Adipose tissue (tissue), 3 donors: ENCODE measurements at regions not wholly inside any gene's neighbourhood (a gene's known extent, or its start where the extent isn't known, plus 50 kb on each side); places are given as distances from the start of the nearest gene placed in this dataset.
"Not testable (repeated sequence)": the region's sequence is repeated elsewhere in the genome, so short reads cannot be mapped to it uniquely, and the experiment has no call there.

Experiments used
- H3K27ac ChIP-seq: one replicate; pipeline ENCODE4 v1.5.1; 2013; ENCODE audit warnings: low read depth, low read length
- WGBS, 3 donors: extraction: QIAGEN DNeasy Blood & Tissue Kit; methylation state at CpG; one replicate each; pipeline ENCODE4 v1.1.7; 2013; 5-methylcytosine and 5-hydroxymethylcytosine counted together
- donor health status: healthy with polysubstance abuse.
- donor health status: Bipolar disorder and iron deficiency.
- donor health status: healthy.

DNA sequence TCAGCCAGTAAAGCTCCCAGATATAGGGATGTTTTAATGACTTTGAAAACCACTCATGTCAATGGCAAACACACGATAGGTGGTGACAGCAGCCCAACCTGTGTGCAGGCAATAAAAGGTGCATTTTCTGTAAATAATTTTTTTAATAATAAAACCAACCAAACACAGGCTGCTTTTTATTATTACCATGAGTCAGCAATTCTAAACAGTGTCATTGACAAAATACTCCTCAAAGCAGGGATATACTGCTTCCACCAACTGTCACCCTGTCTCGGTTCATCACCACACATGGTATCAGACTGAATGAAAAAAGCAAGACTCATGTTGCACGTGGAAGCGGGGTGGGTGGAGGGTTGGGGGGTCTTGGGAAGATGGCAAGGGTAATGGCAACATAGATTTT lies 195.9 kb downstream of the ANKRD60 start:
- H3K27ac ChIP-seq: no peak overlapping the region
- 74 to 88% (median 80%) methylated on average over 4 of the region's 4 CpGs for WGBS, 3 donors

DNA sequence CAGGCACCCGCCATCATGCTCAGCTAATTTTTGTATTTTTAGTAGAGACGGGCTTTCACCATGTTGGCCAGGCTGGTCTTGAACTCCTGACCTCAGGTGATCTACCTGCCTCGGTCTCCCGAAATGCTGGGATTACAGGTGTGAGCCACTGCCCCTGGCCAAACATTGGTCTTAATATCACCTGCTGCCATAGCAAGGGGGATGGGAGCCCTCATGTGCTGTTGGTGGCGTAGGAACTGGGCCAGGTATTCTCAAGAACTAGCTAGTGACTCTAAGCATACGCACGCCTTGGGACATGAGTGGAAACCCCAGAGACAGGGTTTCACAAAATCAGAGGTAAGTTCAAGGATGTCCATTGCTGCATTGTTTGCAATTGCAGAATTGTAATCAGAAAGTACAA lies 197.1 kb downstream of the ANKRD60 start:
- H3K27ac ChIP-seq: not testable (repeated sequence)
- 88 to 94% (median 92%) methylated on average over 7 of the region's 7 CpGs for WGBS, 3 donors

DNA sequence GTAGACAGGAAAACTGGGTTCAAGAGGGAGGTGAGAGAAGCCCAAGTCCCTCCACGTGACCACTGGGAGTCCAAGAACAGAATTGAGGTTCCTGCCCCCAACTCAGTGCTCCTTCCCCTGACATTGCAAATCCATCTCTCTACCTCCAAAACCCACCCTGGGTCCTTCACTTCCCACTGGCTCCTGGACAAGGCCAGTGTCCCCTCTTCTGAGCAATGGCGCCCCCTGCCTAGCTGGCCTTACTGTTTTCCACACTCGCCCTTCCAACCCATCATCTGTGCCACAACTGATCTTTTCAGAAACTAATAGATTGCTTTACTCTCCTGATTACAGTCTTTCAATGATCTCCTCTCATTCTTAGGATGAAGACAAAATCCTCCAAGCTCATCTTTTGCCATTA lies 200.3 kb downstream of the ANKRD60 start:
- no peak overlapping the region for H3K27ac ChIP-seq
- 77 to 85% (median 83%) methylated on average over 3 of the region's 3 CpGs for WGBS, 3 donors

- 54 to 76% (median 75%) methylated on average over 2 of the region's 2 CpGs for WGBS, 3 donors
- H3K27ac ChIP-seq: no peak overlapping the region
Observed at GRCh38 chr20:58026361-58026760, 202.1 kb downstream of the ANKRD60 start.

DNA sequence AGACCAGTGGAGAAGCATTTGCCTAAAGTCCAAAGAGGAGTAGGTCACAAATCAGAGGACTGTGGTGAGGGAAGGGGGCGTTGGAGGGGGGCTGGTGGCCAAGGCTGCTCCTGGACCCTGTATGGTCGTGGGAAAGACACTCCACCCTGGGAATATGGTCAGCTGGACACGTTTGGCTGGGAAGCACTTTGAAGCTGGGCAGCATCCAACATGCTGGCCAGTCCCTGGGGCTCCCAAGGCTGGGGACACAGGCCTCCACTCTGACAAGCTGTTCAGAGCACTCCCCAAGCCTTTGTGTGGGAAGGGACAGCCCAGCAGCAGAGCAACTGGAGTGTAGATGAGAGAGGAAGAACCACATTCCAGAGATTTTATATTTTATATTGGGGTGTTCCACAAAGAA lies 203.2 kb downstream of the ANKRD60 start:
- WGBS, 3 donors: 16 to 56% (median 27%) methylated on average over 3 of the region's 3 CpGs
- no peak overlapping the region for H3K27ac ChIP-seq

DNA sequence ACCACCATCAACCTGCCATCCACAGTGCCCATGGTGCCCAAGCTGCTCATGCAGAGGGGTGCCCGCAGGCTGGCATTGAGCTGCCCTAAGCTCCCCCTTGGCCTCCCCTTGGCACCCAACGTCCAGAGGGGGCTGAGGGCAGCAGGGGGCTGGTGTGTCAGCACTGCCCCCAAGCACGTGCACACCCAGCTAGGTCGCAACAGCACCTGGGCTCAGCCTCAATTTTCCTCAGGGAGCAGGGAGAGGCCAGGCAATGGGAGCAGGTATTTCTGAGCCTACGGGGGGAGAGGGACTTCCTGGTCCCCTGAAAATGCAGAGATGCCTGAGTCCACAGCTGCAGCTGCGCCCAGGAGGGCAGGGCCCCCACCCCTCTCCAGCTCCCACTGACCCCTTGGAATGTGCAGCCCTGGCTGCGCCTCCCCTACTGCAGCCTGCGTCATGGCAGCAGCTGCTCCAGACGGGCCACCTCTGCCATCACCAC lies 204.2 kb downstream of the ANKRD60 start:
- WGBS, 3 donors: 85 to 92% (median 87%) methylated on average over 9 of the region's 9 CpGs
- H3K27ac ChIP-seq: no peak overlapping the region

DNA sequence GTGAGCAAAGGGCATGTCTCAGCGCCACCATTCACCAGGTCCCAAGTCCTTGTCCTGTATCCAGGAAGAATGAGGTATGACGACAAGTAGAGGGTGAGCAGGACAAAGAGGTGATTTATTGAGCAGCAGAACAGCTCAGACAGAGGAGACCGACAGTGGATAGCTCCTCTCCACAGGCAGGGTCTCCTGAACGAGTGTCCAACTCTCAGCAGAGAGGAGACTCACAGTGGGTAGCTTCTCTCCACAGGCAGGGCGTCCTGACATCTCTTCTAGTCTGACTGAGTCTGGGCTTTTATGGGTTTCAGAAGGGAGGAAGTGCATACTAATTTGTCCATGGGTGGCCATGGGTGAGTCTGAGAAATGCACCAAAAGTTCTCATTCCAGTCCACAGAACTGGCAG lies 204.7 kb downstream of the ANKRD60 start:
- H3K27ac ChIP-seq: no peak overlapping the region
- WGBS, 3 donors: 84 to 92% (median 89%) methylated on average over 5 of the region's 5 CpGs

- no peak overlapping the region for H3K27ac ChIP-seq
- WGBS, 3 donors: 80 to 93% (median 87%) methylated on average over 9 of the region's 9 CpGs
Observed at GRCh38 chr20:58023346-58023745, 205.1 kb downstream of the ANKRD60 start.

GRCh38 chr20:58022711-58023110 lies 205.7 kb downstream of the ANKRD60 start:
- WGBS, 3 donors: 77 to 87% (median 83%) methylated on average over 3 of the region's 3 CpGs
- H3K27ac ChIP-seq: no peak overlapping the region

DNA sequence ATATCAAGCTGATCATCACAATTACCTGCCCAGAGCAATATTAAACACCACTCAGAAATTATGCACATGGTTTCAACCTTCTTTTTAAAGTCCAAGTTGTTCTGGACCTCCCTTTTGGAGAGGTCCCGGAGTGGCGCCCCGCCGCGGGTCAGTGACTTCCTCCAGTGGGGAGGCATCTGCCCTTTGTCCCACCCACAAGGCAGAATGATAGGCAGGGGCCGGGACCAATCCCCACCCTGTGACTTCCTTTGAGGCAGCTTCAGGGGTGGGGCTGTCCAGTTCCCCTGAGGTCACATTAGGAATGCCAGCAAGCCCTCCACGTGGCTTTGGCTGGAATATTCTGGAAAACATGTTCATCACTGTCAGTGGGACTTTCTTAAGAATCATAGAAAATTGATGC lies 207.0 kb downstream of the ANKRD60 start:
- whole genome bisulfite sequencing, 3 donors: 59 to 72% (median 65%) methylated on average over 7 of the region's 7 CpGs
- H3K27ac ChIP-seq: no peak overlapping the region

- H3K27ac ChIP-seq: no peak overlapping the region
- 51 to 73% (median 51%) methylated on average over 10 of the region's 10 CpGs for WGBS, 3 donors
Observed at GRCh38 chr20:58020656-58021454, 207.6 kb downstream of the ANKRD60 start.

- WGBS, 3 donors: 65 to 81% (median 65%) methylated on average over 8 of the region's 8 CpGs
- H3K27ac ChIP-seq: no peak overlapping the region
Observed at GRCh38 chr20:58019850-58020625, 208.4 kb downstream of the ANKRD60 start.

DNA sequence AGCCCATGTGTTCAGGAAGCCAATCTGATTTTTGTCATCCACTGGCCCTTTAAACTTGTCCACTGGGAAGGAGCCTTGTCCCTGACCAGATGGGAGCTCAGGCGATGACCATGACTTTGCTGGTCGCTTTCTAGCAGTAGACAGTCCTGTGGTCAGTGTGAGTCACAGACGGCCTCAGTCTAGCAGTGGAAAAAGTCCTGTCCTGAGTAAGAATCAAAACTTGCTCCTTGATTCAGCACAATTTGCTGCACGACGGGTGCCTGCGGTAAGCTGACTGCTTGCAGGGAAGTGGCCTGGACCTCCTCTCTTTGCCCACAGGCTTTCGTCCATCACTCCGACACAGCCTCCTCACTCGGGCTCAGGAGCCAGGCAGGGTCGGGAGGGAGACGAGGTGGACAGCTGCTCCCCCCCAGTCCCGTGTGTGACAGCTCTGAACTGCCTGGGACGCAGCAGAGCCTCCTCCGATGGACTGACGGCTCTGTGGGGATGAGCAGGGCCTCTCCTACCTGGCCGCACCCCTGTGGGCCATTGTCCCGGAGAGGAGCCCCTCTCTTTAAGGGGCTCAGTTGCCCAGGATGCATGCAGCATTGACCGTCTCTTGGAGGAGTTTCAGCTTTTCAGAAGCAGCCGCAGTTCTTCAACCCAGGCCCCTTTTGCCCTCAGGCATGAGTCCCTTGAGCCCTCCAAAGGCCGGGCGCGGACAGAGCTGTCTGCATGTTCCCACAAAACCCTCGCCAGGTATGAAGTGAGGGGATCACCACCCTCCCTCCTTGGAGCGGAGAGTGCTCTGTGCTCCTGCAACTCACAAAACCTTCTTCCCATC lies 209.2 kb downstream of the ANKRD60 start:
- 76 to 83% (median 82%) methylated on average over 24 of the region's 24 CpGs for WGBS, 3 donors
- H3K27ac ChIP-seq: no peak overlapping the region

DNA sequence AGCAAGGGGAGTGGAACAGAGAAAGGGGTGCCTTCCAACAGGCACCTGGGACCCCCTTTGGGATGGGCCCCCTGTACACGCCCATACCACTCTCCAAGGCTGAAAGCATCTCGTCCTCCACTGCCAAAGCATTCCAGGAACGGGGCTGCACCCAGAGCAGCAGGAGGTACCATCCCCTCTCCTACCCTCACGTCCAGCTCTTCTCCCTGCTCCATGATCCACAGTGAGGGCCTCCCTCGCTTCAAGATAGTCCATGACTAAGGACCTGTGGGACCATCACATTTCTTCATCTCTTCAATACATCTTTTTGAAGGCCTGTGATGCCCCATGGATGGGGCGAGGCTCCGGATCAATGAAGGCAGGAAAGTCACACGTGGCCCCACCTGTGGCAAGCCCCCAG lies 209.9 kb downstream of the ANKRD60 start:
- H3K27ac ChIP-seq: no peak overlapping the region
- WGBS, 3 donors: 71 to 96% (median 92%) methylated on average over 8 of the region's 8 CpGs

GRCh38 chr20:58017970-58018530 lies 210.4 kb downstream of the ANKRD60 start:
- H3K27ac ChIP-seq: no peak overlapping the region
- WGBS, 3 donors: 62 to 85% (median 84%) methylated on average over 15 to 16 of the region's 16 CpGs

GRCh38 chr20:58017231-58017969 lies 211.1 kb downstream of the ANKRD60 start:
- H3K27ac ChIP-seq: no peak overlapping the region
- WGBS, 3 donors: 38 to 86% (median 82%) methylated on average over 20 of the region's 20 CpGs

- no peak overlapping the region for H3K27ac ChIP-seq
- 68 to 95% (median 91%) methylated on average over 2 of the region's 2 CpGs for WGBS, 3 donors
Observed at GRCh38 chr20:58016779-58017178, 211.7 kb downstream of the ANKRD60 start.
